ENCODE measurements at regions not wholly inside any gene's neighbourhood (a gene's known extent, or its start where the extent isn't known, plus 50 kb on each side); places are given as distances from the start of the nearest gene placed in this dataset.

GRCh38 chr13:111981446-111982165 lies 85.3 kb upstream of the SOX1 start:
- TF ChIP-seq POLR2A (IDR thresholded peaks at IDR 0.05; ENCODE audit: low read depth, low read length) = no peak
- TF ChIP-seq TAF1 (IDR thresholded peaks at IDR 0.05; ENCODE audit: low read depth, low read length) = no peak
- TF ChIP-seq PAX5 (IDR thresholded peaks at IDR 0.05; ENCODE audit: insufficient read depth, low read length, severe bottlenecking) = no peak
- TF ChIP-seq SPI1 (IDR thresholded peaks at IDR 0.05; ENCODE audit: low read depth, low read length) = no peak
- TF ChIP-seq POLR2AphosphoS5 (IDR thresholded peaks at IDR 0.05; ENCODE audit: low read depth, low read length) = no peak
- TF ChIP-seq POU2F2 (IDR thresholded peaks at IDR 0.05; ENCODE audit: low read depth, low read length) = no peak
- FAIRE-seq = no peak
- DNase-seq (ENCODE audit: insufficient read length, low spot score) = no peak

- DNase-seq (ENCODE audit: insufficient read length, low spot score) = no peak
- TF ChIP-seq TAF1 (IDR thresholded peaks at IDR 0.05; ENCODE audit: low read depth, low read length) (no peak), POU2F2 (IDR thresholded peaks at IDR 0.05; ENCODE audit: low read depth, low read length) (no peak)
- FAIRE-seq = no peak
Observed at GRCh38 chr13:111984349-111984748, 82.6 kb upstream of the SOX1 start.

- DNase-seq (ENCODE audit: insufficient read length, low spot score) (no peak), FAIRE-seq (no peak)
Observed at GRCh38 chr13:111990362-111990761, 76.6 kb upstream of the SOX1 start.

GRCh38 chr13:111992911-111993310 lies 74.0 kb upstream of the SOX1 start:
- no peak for FAIRE-seq
- TF ChIP-seq POLR2A (IDR thresholded peaks at IDR 0.05; ENCODE audit: low read depth, low read length) (no peak), SPI1 (IDR thresholded peaks at IDR 0.05; ENCODE audit: low read depth, low read length) (no peak), POLR2AphosphoS5 (IDR thresholded peaks at IDR 0.05; ENCODE audit: low read depth, low read length) (no peak), TAF1 (IDR thresholded peaks at IDR 0.05; ENCODE audit: low read depth, low read length) (no peak), POU2F2 (IDR thresholded peaks at IDR 0.05; ENCODE audit: low read depth, low read length) (no peak), PAX5 (IDR thresholded peaks at IDR 0.05; ENCODE audit: insufficient read depth, low read length, severe bottlenecking) (no peak)
- DNase-seq (ENCODE audit: insufficient read length, low spot score) = no peak

More at GRCh38 chr13:111990362-111990761, 76.6 kb upstream of the SOX1 start:
- TF ChIP-seq POU2F2 (IDR thresholded peaks at IDR 0.05; ENCODE audit: low read depth, low read length) (no peak), SPI1 (IDR thresholded peaks at IDR 0.05; ENCODE audit: low read depth, low read length) (no peak), POLR2AphosphoS5 (IDR thresholded peaks at IDR 0.05; ENCODE audit: low read depth, low read length) (no peak), POLR2A (IDR thresholded peaks at IDR 0.05; ENCODE audit: low read depth, low read length) (no peak), PAX5 (IDR thresholded peaks at IDR 0.05; ENCODE audit: insufficient read depth, low read length, severe bottlenecking) (no peak), TAF1 (IDR thresholded peaks at IDR 0.05; ENCODE audit: low read depth, low read length) (no peak)

GRCh38 chr13:111993691-111994090 lies 73.3 kb upstream of the SOX1 start:
- FAIRE-seq (no peak), DNase-seq (ENCODE audit: insufficient read length, low spot score) (no peak)
- no peak for TF ChIP-seq POLR2AphosphoS5 (IDR thresholded peaks at IDR 0.05; ENCODE audit: low read depth, low read length)
- TF ChIP-seq POU2F2 (IDR thresholded peaks at IDR 0.05; ENCODE audit: low read depth, low read length) = no peak
- no peak for TF ChIP-seq PAX5 (IDR thresholded peaks at IDR 0.05; ENCODE audit: insufficient read depth, low read length, severe bottlenecking)
- no peak for TF ChIP-seq SPI1 (IDR thresholded peaks at IDR 0.05; ENCODE audit: low read depth, low read length)
- TF ChIP-seq POLR2A (IDR thresholded peaks at IDR 0.05; ENCODE audit: low read depth, low read length) = no peak
- no peak for TF ChIP-seq TAF1 (IDR thresholded peaks at IDR 0.05; ENCODE audit: low read depth, low read length)

GRCh38 chr13:111994578-111994977 lies 72.4 kb upstream of the SOX1 start:
- no peak for FAIRE-seq
- DNase-seq (ENCODE audit: insufficient read length, low spot score) = no peak
- no peak for TF ChIP-seq SPI1 (IDR thresholded peaks at IDR 0.05; ENCODE audit: low read depth, low read length)
- no peak for TF ChIP-seq POU2F2 (IDR thresholded peaks at IDR 0.05; ENCODE audit: low read depth, low read length)
- no peak for TF ChIP-seq PAX5 (IDR thresholded peaks at IDR 0.05; ENCODE audit: insufficient read depth, low read length, severe bottlenecking)
- no peak for TF ChIP-seq POLR2AphosphoS5 (IDR thresholded peaks at IDR 0.05; ENCODE audit: low read depth, low read length)

GRCh38 chr13:111999352-111999751 lies 67.6 kb upstream of the SOX1 start:
- no peak for DNase-seq (ENCODE audit: insufficient read length, low spot score)
- TF ChIP-seq PAX5 (IDR thresholded peaks at IDR 0.05; ENCODE audit: insufficient read depth, low read length, severe bottlenecking) (no peak), SPI1 (IDR thresholded peaks at IDR 0.05; ENCODE audit: low read depth, low read length) (no peak), POU2F2 (IDR thresholded peaks at IDR 0.05; ENCODE audit: low read depth, low read length) (no peak), POLR2A (IDR thresholded peaks at IDR 0.05; ENCODE audit: low read depth, low read length) (no peak), TAF1 (IDR thresholded peaks at IDR 0.05; ENCODE audit: low read depth, low read length) (no peak), POLR2AphosphoS5 (IDR thresholded peaks at IDR 0.05; ENCODE audit: low read depth, low read length) (no peak)
- FAIRE-seq = no peak

- DNase-seq (ENCODE audit: insufficient read length, low spot score) = no peak
- FAIRE-seq = no peak
- TF ChIP-seq POLR2A (IDR thresholded peaks at IDR 0.05; ENCODE audit: low read depth, low read length) (no peak), POLR2AphosphoS5 (IDR thresholded peaks at IDR 0.05; ENCODE audit: low read depth, low read length) (no peak), SPI1 (IDR thresholded peaks at IDR 0.05; ENCODE audit: low read depth, low read length) (no peak), PAX5 (IDR thresholded peaks at IDR 0.05; ENCODE audit: insufficient read depth, low read length, severe bottlenecking) (no peak), POU2F2 (IDR thresholded peaks at IDR 0.05; ENCODE audit: low read depth, low read length) (no peak), TAF1 (IDR thresholded peaks at IDR 0.05; ENCODE audit: low read depth, low read length) (no peak)
Observed at GRCh38 chr13:112000888-112001287, 66.1 kb upstream of the SOX1 start.

GRCh38 chr13:112001571-112001970 lies 65.4 kb upstream of the SOX1 start:
- FAIRE-seq (no peak), DNase-seq (ENCODE audit: insufficient read length, low spot score) (no peak)
- TF ChIP-seq SPI1 (IDR thresholded peaks at IDR 0.05; ENCODE audit: low read depth, low read length) = no peak
- TF ChIP-seq POU2F2 (IDR thresholded peaks at IDR 0.05; ENCODE audit: low read depth, low read length) = no peak
- TF ChIP-seq POLR2AphosphoS5 (IDR thresholded peaks at IDR 0.05; ENCODE audit: low read depth, low read length) = no peak
- no peak for TF ChIP-seq TAF1 (IDR thresholded peaks at IDR 0.05; ENCODE audit: low read depth, low read length)
- no peak for TF ChIP-seq PAX5 (IDR thresholded peaks at IDR 0.05; ENCODE audit: insufficient read depth, low read length, severe bottlenecking)
- no peak for TF ChIP-seq POLR2A (IDR thresholded peaks at IDR 0.05; ENCODE audit: low read depth, low read length)

- TF ChIP-seq POU2F2 (IDR thresholded peaks at IDR 0.05; ENCODE audit: low read depth, low read length) = no peak
- TF ChIP-seq SPI1 (IDR thresholded peaks at IDR 0.05; ENCODE audit: low read depth, low read length) = no peak
- no peak for TF ChIP-seq PAX5 (IDR thresholded peaks at IDR 0.05; ENCODE audit: insufficient read depth, low read length, severe bottlenecking)
- no peak for TF ChIP-seq TAF1 (IDR thresholded peaks at IDR 0.05; ENCODE audit: low read depth, low read length)
- TF ChIP-seq POLR2AphosphoS5 (IDR thresholded peaks at IDR 0.05; ENCODE audit: low read depth, low read length) = no peak
- no peak for TF ChIP-seq POLR2A (IDR thresholded peaks at IDR 0.05; ENCODE audit: low read depth, low read length)
- DNase-seq (ENCODE audit: insufficient read length, low spot score) (no peak), FAIRE-seq (no peak)
Observed at GRCh38 chr13:112003396-112003795, 63.6 kb upstream of the SOX1 start.

All from GM12891 (cell line).